ENCODE measurements at regions not wholly inside any gene's neighbourhood (a gene's known extent, or its start where the extent isn't known, plus 50 kb on each side); places are given as distances from the start of the nearest gene placed in this dataset.

DNA sequence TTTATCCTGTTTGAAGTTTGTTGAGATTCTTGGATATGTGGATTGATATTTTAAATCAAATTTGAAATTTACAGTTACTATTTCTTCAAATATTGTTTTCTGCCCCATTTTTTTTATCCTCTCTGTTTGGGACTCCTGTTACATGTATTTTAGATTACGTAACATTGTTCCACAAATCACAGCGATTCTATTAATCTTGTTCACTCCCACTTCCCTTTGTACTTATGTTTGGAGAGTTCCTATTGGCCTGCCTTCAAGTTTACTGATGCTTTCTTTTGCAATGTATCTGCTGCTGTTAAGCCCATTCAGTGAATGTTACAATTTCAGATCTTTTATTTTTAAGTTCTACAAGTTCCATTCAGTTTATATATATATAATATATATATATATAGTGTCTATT, 288.3 kb upstream of the TNRC6C start (continued):
- TF ChIP-seq, protein P1, sequence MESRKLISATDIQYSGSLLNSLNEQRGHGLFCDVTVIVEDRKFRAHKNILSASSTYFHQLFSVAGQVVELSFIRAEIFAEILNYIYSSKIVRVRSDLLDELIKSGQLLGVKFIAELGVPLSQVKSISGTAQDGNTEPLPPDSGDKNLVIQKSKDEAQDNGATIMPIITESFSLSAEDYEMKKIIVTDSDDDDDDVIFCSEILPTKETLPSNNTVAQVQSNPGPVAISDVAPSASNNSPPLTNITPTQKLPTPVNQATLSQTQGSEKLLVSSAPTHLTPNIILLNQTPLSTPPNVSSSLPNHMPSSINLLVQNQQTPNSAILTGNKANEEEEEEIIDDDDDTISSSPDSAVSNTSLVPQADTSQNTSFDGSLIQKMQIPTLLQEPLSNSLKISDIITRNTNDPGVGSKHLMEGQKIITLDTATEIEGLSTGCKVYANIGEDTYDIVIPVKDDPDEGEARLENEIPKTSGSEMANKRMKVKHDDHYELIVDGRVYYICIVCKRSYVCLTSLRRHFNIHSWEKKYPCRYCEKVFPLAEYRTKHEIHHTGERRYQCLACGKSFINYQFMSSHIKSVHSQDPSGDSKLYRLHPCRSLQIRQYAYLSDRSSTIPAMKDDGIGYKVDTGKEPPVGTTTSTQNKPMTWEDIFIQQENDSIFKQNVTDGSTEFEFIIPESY (IDR thresholded peaks at IDR 0.05), result no peak
- no peak for TF ChIP-seq NR2F2 (IDR thresholded peaks at IDR 0.05)
- TF ChIP-seq HNF4G (IDR thresholded peaks at IDR 0.05), result no peak

DNA sequence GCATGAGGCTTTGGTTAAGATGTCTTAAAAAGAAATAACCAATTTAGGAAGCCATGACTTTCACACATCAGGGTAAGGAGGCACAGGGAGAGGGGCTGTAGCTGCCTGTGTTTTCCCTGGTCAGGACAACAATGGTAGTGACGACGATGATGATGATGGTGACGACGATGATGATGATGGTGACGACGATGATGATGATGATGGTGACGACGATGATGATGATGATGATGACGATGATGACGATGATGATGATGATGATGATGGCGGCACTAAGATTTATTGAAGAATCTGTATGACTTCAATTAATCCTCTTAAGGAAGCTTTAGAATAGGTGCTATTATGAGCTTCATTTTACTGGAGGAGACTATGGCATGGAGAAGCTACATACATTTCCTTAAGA, 284.1 kb upstream of the TNRC6C start:
- H3K9me3 ChIP-seq (ENCODE audit: control insufficient read depth in 4 of 4, low read length in 3 of 4), result peaks cover 0 to 2% (median 0%) of the 10 kb centered on the region in 4 donors
- H3K27me3 ChIP-seq (ENCODE audit: control insufficient read depth in 4 of 4, insufficient read depth in 4 of 4, low read length in 3 of 4), result peaks cover 0 to 5% (median 1%) of the 10 kb centered on the region in 4 donors
- TF ChIP-seq SP1 (IDR thresholded peaks at IDR 0.05), result no peak
- no peak for TF ChIP-seq JUND (IDR thresholded peaks at IDR 0.05)
- TF ChIP-seq FOXA1 (IDR thresholded peaks at IDR 0.05), result no peak
- TF ChIP-seq HNF4G (IDR thresholded peaks at IDR 0.05), result no peak
- TF ChIP-seq GABPA (IDR thresholded peaks at IDR 0.05 in 1 of 2, conservative IDR thresholded peaks at IDR 0.05 in 1 of 2), result no peak
- TF ChIP-seq EGR1 (IDR thresholded peaks at IDR 0.05; ENCODE audit: low read depth in 2 of 2), result no peak
- TF ChIP-seq NR2F2 (IDR thresholded peaks at IDR 0.05), result no peak
- TF ChIP-seq, protein P2, sequence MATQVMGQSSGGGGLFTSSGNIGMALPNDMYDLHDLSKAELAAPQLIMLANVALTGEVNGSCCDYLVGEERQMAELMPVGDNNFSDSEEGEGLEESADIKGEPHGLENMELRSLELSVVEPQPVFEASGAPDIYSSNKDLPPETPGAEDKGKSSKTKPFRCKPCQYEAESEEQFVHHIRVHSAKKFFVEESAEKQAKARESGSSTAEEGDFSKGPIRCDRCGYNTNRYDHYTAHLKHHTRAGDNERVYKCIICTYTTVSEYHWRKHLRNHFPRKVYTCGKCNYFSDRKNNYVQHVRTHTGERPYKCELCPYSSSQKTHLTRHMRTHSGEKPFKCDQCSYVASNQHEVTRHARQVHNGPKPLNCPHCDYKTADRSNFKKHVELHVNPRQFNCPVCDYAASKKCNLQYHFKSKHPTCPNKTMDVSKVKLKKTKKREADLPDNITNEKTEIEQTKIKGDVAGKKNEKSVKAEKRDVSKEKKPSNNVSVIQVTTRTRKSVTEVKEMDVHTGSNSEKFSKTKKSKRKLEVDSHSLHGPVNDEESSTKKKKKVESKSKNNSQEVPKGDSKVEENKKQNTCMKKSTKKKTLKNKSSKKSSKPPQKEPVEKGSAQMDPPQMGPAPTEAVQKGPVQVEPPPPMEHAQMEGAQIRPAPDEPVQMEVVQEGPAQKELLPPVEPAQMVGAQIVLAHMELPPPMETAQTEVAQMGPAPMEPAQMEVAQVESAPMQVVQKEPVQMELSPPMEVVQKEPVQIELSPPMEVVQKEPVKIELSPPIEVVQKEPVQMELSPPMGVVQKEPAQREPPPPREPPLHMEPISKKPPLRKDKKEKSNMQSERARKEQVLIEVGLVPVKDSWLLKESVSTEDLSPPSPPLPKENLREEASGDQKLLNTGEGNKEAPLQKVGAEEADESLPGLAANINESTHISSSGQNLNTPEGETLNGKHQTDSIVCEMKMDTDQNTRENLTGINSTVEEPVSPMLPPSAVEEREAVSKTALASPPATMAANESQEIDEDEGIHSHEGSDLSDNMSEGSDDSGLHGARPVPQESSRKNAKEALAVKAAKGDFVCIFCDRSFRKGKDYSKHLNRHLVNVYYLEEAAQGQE (IDR thresholded peaks at IDR 0.05), result no peak
- TF ChIP-seq FOXA2 (IDR thresholded peaks at IDR 0.05), result no peak
- no peak for TF ChIP-seq TAF1 (conservative IDR thresholded peaks at IDR 0.05)
- no peak for TF ChIP-seq RXRA (IDR thresholded peaks at IDR 0.05)
- 88% methylated on average over 11 of the region's 11 CpGs for WGBS
- H3K4me1 ChIP-seq (ENCODE audit: control insufficient read depth in 4 of 4, insufficient read depth in 4 of 4, low read length in 3 of 4), result no peaks in the 10 kb centered on the region
- no peaks in the 10 kb centered on the region for H3K36me3 ChIP-seq (ENCODE audit: control insufficient read depth in 4 of 4, insufficient read depth in 3 of 4, low read depth in 1 of 4, low read length in 3 of 4)
- no peak for DNase-seq (ENCODE audit: low spot score)
- no peak overlapping the region for H3K4me3 ChIP-seq (ENCODE audit: low read depth in 1 of 3, low read length in 3 of 3)
- H3K9ac ChIP-seq (ENCODE audit: low read depth in 1 of 2, low read length in 2 of 2), result no peak overlapping the region
- H3K27ac ChIP-seq (ENCODE audit: low read depth in 1 of 2, low read length in 2 of 2), result no peak overlapping the region

DNA sequence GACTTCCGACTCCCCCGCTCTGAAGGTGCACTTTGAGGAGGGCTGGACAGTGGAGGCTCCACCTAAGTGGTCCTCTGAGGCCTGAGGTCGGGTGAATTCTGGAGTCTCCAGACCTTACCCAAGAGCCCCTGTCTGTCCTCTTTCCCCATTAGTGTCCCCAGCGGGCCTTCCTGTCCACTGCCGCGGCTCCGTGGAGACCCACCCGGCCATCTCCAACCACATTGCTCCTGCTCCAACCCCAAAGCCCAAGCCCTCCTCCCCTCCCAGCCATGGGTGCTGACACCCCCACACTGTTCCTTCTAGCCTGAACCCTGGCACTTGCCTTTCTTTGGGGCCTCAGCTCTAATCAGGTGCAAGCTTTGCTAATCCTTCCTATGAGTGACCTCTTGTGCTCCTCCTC, 283.1 kb upstream of the TNRC6C start:
- 86% methylated on average over 8 of the region's 8 CpGs for WGBS
- H3K27me3 ChIP-seq (ENCODE audit: control insufficient read depth in 4 of 4, insufficient read depth in 4 of 4, low read length in 3 of 4), result peaks cover 0 to 5% (median 1%) of the 10 kb centered on the region in 4 donors

More for the DNA sequence above, 283.1 kb upstream of the TNRC6C start:
- Histone ChIP-seq H3K27ac (ENCODE audit: low read depth in 1 of 2, low read length in 2 of 2) (no peak overlapping the region), H3K4me1 (ENCODE audit: control insufficient read depth in 4 of 4, insufficient read depth in 4 of 4, low read length in 3 of 4) (no peaks in the 10 kb centered on the region), H3K4me3 (ENCODE audit: low read depth in 1 of 3, low read length in 3 of 3) (no peak overlapping the region), H3K9ac (ENCODE audit: low read depth in 1 of 2, low read length in 2 of 2) (no peak overlapping the region), H3K36me3 (ENCODE audit: control insufficient read depth in 4 of 4, insufficient read depth in 3 of 4, low read depth in 1 of 4, low read length in 3 of 4) (no peaks in the 10 kb centered on the region), H3K9me3 (ENCODE audit: control insufficient read depth in 4 of 4, low read length in 3 of 4) (peaks cover 0 to 2% (median 0%) of the 10 kb centered on the region in 4 donors)
- TF ChIP-seq RXRA (IDR thresholded peaks at IDR 0.05) (no peak), SP1 (IDR thresholded peaks at IDR 0.05) (no peak), HNF4A (conservative IDR thresholded peaks at IDR 0.05) (no peak), MAX (IDR thresholded peaks at IDR 0.05) (no peak)
- DNase-seq (ENCODE audit: low spot score), result no peak

All from liver (tissue), 7 donors.